Gastrocnemius medialis (tissue), 4 donors: ENCODE measurements at regions not wholly inside any gene's neighbourhood (a gene's known extent, or its start where the extent isn't known, plus 50 kb on each side); places are given as distances from the start of the nearest gene placed in this dataset.

Source experiments
- POLR2A ChIP-seq, 2 donors: fragments of 450-650 bp; IDR thresholded peaks; one replicate each; pipeline ENCODE4 v1.6.1; 2017; ENCODE audit warnings: antibody characterized with exemption in 2 of 2, mild to moderate bottlenecking in 2 of 2, moderate library complexity in 2 of 2
- TF ChIP-seq, protein P1 (sequence below), 5 experiments: fragments of 450-650 bp in 3 of 5; fragments of 200-600 bp in 2 of 5; sonication (generic) in 2 of 5; IDR thresholded peaks in 4 of 5; conservative IDR thresholded peaks in 1 of 5; 1 replicate in 4 of 5; 2 replicates in 1 of 5; pipeline ENCODE4 v1.5.1; 2016 to 2019; ENCODE audit warnings: antibody characterized with exemption in 5 of 5, mild to moderate bottlenecking in 3 of 5, moderate library complexity in 3 of 5

DNA sequence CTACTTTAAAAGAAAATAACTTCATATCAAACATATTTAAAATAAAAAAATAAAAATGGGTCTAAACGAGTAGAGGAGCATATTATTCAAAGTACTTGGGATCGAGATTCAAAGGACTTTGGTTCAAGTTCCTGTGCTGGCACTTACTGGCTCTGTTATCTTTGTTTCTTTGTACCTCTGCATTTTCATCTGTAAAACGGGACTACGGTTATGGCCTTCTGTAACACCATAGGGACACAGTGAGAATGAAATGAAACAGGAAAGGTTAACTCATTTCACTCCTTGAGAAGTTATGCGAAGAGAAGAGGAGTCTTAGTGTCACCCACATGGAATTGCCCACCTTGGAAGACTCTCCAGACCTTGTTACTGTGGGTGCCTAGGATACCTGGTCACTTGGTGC, 379.1 kb upstream of the CCL2 start:
- TF ChIP-seq, protein P1, sequence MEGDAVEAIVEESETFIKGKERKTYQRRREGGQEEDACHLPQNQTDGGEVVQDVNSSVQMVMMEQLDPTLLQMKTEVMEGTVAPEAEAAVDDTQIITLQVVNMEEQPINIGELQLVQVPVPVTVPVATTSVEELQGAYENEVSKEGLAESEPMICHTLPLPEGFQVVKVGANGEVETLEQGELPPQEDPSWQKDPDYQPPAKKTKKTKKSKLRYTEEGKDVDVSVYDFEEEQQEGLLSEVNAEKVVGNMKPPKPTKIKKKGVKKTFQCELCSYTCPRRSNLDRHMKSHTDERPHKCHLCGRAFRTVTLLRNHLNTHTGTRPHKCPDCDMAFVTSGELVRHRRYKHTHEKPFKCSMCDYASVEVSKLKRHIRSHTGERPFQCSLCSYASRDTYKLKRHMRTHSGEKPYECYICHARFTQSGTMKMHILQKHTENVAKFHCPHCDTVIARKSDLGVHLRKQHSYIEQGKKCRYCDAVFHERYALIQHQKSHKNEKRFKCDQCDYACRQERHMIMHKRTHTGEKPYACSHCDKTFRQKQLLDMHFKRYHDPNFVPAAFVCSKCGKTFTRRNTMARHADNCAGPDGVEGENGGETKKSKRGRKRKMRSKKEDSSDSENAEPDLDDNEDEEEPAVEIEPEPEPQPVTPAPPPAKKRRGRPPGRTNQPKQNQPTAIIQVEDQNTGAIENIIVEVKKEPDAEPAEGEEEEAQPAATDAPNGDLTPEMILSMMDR (IDR thresholded peaks at IDR 0.05 in 4 of 5, conservative IDR thresholded peaks at IDR 0.05 in 1 of 5) = no peak
- no peak for TF ChIP-seq POLR2A (IDR thresholded peaks at IDR 0.05)
